Peyer's patch (tissue), 4 donors: ENCODE measurements at regions not wholly inside any gene's neighbourhood (a gene's known extent, or its start where the extent isn't known, plus 50 kb on each side); places are given as distances from the start of the nearest gene placed in this dataset.
"Not testable (repeated sequence)": the region's sequence is repeated elsewhere in the genome, so short reads cannot be mapped to it uniquely, and the experiment has no call there.

Source experiments
- DNase-seq, 3 donors: peaks; one replicate each; pipeline ENCODE4 v3.0.0-alpha.2; 2017 to 2019
- H3K27ac ChIP-seq, 4 donors: fragments of 200-600 bp; sonication (generic); one replicate each; pipeline ENCODE4 v1.5.1; 2016 to 2019
- H3K27me3 ChIP-seq, 2 donors: fragments of 200-600 bp; sonication (generic); one replicate each; pipeline ENCODE4 v1.5.1; 2019
- H3K36me3 ChIP-seq, 3 donors: fragments of 200-600 bp; sonication (generic); one replicate each; pipeline ENCODE4 v1.5.1; 2016 to 2019
- H3K4me1 ChIP-seq, 4 donors: fragments of 200-600 bp; sonication (generic); one replicate each; pipeline ENCODE4 v1.5.1; 2016 to 2019
- H3K4me3 ChIP-seq, 4 donors: fragments of 200-600 bp; sonication (generic); 1 replicate in 3 of 4; 2 replicates in 1 of 4; pipeline ENCODE4 v1.5.1; 2016 to 2019; ENCODE audit warnings: mild to moderate bottlenecking in 1 of 4
- H3K9me3 ChIP-seq, 4 donors: fragments of 200-600 bp; sonication (generic); one replicate each; pipeline ENCODE4 v1.5.1; 2016 to 2019; ENCODE audit warnings: mild to moderate bottlenecking in 1 of 4
- POLR2A ChIP-seq, 2 donors: fragments of 450-650 bp; IDR thresholded peaks; one replicate each; pipeline ENCODE4 v1.5.1; 2017; ENCODE audit warnings: antibody characterized with exemption in 2 of 2, mild to moderate bottlenecking in 2 of 2, moderate library complexity in 2 of 2
- TF ChIP-seq, protein P1 (sequence below), 6 experiments: fragments of 450-650 bp in 4 of 6; fragments of 200-600 bp in 2 of 6; sonication (generic) in 1 of 6; IDR thresholded peaks; one replicate each; pipeline ENCODE4 v1.5.1; 2017 to 2019; ENCODE audit warnings: antibody characterized with exemption in 6 of 6, mild to moderate bottlenecking in 3 of 6, moderate library complexity in 1 of 6

DNA sequence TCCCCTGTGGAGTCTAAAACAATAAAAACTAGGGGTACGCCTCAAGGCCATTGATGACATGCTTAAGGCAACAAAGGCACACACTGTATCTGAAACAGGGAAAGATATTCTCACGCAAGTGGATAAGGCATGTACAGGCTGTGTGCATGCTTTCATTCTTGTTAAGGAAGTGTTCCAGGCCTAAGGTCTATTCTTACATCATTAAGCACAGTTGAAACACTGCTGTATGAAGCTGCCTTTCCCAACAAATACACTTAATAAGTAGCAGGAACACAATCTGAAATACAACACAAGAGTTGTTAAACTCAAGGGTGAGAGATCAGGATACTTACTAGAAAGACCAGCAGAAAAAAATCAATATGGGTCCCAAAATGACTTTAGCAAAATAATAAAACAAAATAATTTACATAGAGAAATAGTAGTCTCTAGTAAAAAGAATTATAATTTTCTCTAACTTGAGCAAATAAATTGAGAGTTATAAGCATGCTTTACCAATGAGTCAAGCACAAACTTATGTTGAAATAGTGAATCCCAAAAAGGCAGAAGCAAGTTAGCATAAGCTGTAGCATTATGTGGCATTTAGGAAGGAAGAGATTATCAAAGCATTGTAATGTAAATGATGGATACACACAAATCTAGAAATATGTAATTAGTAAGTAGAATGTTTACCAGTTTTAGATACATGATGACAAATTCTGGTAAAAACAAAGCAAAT is 796.9 kb downstream of the SLITRK1 start:
- Histone ChIP-seq H3K4me1 (no peaks in the 10 kb centered on the region), H3K27me3 (no peaks in the 10 kb centered on the region), H3K27ac (no peak overlapping the region), H3K36me3 (no peaks in the 10 kb centered on the region), H3K9me3 (peaks cover 0 to 8% (median 0%) of the 10 kb centered on the region in 4 donors), H3K4me3 (no peak overlapping the region)
- TF ChIP-seq, protein P1, sequence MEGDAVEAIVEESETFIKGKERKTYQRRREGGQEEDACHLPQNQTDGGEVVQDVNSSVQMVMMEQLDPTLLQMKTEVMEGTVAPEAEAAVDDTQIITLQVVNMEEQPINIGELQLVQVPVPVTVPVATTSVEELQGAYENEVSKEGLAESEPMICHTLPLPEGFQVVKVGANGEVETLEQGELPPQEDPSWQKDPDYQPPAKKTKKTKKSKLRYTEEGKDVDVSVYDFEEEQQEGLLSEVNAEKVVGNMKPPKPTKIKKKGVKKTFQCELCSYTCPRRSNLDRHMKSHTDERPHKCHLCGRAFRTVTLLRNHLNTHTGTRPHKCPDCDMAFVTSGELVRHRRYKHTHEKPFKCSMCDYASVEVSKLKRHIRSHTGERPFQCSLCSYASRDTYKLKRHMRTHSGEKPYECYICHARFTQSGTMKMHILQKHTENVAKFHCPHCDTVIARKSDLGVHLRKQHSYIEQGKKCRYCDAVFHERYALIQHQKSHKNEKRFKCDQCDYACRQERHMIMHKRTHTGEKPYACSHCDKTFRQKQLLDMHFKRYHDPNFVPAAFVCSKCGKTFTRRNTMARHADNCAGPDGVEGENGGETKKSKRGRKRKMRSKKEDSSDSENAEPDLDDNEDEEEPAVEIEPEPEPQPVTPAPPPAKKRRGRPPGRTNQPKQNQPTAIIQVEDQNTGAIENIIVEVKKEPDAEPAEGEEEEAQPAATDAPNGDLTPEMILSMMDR (IDR thresholded peaks at IDR 0.05) = no peak
- TF ChIP-seq POLR2A (IDR thresholded peaks at IDR 0.05) = no peak
- no peak for DNase-seq

DNA sequence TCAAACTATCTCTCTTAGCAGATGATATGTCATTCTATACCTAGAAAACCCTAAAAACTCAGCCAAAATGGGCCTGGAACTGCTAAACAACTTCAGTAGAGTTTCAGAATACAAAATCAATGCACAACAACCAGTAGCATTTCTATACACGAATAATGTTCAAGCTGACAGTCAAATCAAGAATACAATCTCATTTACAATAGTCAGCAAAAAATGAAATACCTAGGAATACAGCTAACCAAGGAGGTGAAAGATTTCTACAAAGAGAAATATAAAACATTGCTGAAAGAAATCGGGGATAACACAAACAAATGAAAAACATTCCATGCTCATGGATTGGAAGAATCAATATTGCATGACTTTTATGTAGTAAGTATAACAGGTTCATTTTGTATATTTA is 804.8 kb downstream of the SLITRK1 start:
- TF ChIP-seq POLR2A (IDR thresholded peaks at IDR 0.05) = no peak
- TF ChIP-seq, protein P1 (IDR thresholded peaks at IDR 0.05) = no peak
- Histone ChIP-seq H3K36me3 (no peaks in the 10 kb centered on the region), H3K27me3 (no peaks in the 10 kb centered on the region), H3K9me3 (no peaks in the 10 kb centered on the region), H3K4me1 (no peaks in the 10 kb centered on the region), H3K27ac (no peak overlapping the region), H3K4me3 (no peak overlapping the region)
- no peak for DNase-seq

DNA sequence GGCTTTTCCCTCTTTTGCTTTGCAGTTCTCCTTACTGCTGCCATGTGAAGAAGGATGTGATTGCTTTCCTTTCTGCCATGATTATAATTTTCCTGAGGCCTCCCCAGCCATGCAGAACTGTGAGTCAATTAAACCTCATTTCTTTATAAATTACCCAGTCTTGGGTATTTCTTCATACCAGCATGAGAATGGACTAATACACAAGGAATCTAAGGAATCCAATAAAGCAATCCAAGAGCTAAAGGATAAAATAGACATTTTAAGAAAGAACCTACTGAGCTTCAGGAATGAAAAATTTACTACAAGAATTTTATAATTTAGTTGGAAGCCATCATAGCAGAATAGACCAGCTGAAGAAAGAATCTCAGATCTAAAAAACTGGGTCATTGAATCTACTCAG is 808.3 kb downstream of the SLITRK1 start:
- H3K4me1 ChIP-seq, DNase-seq, H3K27ac ChIP-seq, H3K27me3 ChIP-seq, H3K9me3 ChIP-seq, H3K36me3 ChIP-seq, H3K4me3 ChIP-seq: not testable (repeated sequence)

DNA sequence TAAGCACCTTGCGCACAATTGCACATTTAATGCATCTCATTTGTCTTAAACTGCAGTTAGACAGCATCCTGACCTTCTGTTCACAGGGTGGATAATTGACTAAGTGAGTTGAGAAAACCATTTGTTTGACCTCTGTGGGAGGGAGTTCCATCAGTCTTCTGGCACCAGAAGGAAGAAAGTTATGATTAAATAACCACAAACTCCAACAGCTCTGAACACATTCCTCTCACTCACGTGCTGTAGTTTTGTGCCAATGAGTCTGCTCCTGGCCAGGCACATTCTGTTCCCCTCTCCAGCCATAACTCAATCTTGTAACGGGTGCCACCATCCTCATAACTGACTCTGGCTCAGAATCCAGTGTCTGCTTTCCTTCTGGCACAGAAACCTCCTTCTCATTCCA is 817.2 kb downstream of the SLITRK1 start:
- Histone ChIP-seq H3K9me3 (no peaks in the 10 kb centered on the region), H3K36me3 (no peaks in the 10 kb centered on the region), H3K4me1 (no peaks in the 10 kb centered on the region), H3K27me3 (no peaks in the 10 kb centered on the region), H3K4me3 (no peak overlapping the region), H3K27ac (no peak overlapping the region)
- TF ChIP-seq, protein P1 (IDR thresholded peaks at IDR 0.05) = no peak
- TF ChIP-seq POLR2A (IDR thresholded peaks at IDR 0.05) = no peak
- DNase-seq = no peak

DNA sequence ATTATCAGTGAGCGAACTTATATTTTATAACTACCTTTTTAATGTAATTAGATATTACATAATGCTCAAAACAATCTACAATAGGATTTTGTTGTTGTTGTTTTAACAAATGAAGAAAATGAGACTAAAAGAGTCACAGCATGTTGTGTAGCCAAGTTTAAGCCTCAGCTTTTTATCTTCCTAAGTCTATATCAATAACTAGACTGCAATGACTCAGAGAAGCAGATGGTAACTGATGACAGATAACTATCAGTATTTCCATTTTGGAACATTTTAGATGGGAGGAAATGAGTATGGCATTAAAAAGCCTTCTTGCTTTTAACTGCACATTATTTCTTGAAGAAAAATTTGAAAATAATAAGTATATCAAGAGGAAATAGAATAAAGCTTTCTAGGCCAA is 825.2 kb downstream of the SLITRK1 start:
- no peak for DNase-seq
- Histone ChIP-seq H3K27ac (no peak overlapping the region), H3K9me3 (no peaks in the 10 kb centered on the region), H3K4me3 (no peak overlapping the region), H3K4me1 (no peaks in the 10 kb centered on the region), H3K36me3 (no peaks in the 10 kb centered on the region), H3K27me3 (no peaks in the 10 kb centered on the region)
- TF ChIP-seq, protein P1 (IDR thresholded peaks at IDR 0.05) = no peak
- TF ChIP-seq POLR2A (IDR thresholded peaks at IDR 0.05) = no peak

DNA sequence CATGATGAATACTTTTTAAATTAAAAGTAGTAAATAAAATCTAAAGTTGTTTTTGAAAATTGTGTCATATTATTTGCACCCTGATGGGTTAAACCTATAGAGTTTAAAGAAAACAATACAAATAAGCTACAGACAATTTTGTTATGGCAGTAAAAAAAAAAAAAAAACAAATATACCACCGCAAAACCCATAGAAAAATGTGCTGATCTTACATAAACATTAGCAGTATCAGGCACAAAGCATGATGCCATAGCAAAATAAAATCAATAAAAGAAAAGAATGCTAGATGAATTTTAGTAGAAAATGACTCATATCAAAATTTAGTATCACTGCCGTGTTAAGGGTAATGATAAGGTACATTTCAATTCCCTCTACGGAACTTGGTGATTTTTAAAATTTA is 826.0 kb downstream of the SLITRK1 start:
- no peaks in the 10 kb centered on the region for H3K4me1 ChIP-seq
- no peaks in the 10 kb centered on the region for H3K9me3 ChIP-seq
- no peaks in the 10 kb centered on the region for H3K36me3 ChIP-seq
- no peak for DNase-seq
- no peak overlapping the region for H3K27ac ChIP-seq
- TF ChIP-seq, protein P1 (IDR thresholded peaks at IDR 0.05) = no peak
- no peak for TF ChIP-seq POLR2A (IDR thresholded peaks at IDR 0.05)
- H3K4me3 ChIP-seq = no peak overlapping the region
- no peaks in the 10 kb centered on the region for H3K27me3 ChIP-seq
